Testis (tissue), 2 donors: ENCODE measurements at regions not wholly inside any gene's neighbourhood (a gene's known extent, or its start where the extent isn't known, plus 50 kb on each side); places are given as distances from the start of the nearest gene placed in this dataset.

Source experiments
- POLR2A ChIP-seq: fragments of 450-650 bp; IDR thresholded peaks from one replicate; pipeline ENCODE4 v1.6.1; 2017; ENCODE audit warnings: antibody characterized with exemption, mild to moderate bottlenecking, moderate library complexity
- TF ChIP-seq, protein P1 (sequence below), 3 experiments: fragments of 450-650 bp in 2 of 3; fragments of 200-600 bp in 1 of 3; sonication (generic) in 1 of 3; IDR thresholded peaks; one replicate each; pipeline ENCODE4 v1.5.1; 2016 to 2019; ENCODE audit warnings: antibody characterized with exemption in 3 of 3, mild to moderate bottlenecking in 2 of 3, moderate library complexity in 1 of 3

DNA sequence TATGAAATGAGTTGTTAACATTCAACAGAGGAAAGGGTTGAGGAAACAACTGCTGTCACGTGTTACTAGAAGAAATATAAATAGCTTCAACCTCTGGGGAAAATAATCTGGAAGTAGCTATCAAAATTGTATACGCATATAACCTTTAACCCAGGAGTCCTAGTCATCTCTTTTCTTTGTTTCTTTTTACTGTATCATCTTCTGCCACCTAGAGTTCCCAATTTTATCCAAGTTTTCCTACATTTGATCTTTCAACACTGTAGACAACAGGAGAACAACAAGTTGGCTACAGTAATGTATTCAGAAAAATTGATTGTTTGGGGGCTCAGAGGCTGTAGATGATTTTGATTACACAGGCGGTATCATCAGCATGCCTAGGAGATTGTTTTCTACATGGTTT is 453.7 kb downstream of the FSCB start:
- no peak for TF ChIP-seq POLR2A
- TF ChIP-seq, protein P1, sequence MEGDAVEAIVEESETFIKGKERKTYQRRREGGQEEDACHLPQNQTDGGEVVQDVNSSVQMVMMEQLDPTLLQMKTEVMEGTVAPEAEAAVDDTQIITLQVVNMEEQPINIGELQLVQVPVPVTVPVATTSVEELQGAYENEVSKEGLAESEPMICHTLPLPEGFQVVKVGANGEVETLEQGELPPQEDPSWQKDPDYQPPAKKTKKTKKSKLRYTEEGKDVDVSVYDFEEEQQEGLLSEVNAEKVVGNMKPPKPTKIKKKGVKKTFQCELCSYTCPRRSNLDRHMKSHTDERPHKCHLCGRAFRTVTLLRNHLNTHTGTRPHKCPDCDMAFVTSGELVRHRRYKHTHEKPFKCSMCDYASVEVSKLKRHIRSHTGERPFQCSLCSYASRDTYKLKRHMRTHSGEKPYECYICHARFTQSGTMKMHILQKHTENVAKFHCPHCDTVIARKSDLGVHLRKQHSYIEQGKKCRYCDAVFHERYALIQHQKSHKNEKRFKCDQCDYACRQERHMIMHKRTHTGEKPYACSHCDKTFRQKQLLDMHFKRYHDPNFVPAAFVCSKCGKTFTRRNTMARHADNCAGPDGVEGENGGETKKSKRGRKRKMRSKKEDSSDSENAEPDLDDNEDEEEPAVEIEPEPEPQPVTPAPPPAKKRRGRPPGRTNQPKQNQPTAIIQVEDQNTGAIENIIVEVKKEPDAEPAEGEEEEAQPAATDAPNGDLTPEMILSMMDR (IDR thresholded peaks at IDR 0.05): no peak
